Neural progenitor cell (in vitro differentiated cells): ENCODE measurements at regions not wholly inside any gene's neighbourhood (a gene's known extent, or its start where the extent isn't known, plus 50 kb on each side); places are given as distances from the start of the nearest gene placed in this dataset.

Experiments
- EZH2 ChIP-seq: fragments of 200-600 bp; sonication (generic); IDR thresholded peaks from 2 replicates; pipeline ENCODE4 v1.6.1; 2017; ENCODE audit warnings: antibody characterized with exemption, mild to moderate bottlenecking, moderate library complexity
- TF ChIP-seq, protein P1 (sequence below): fragments of 200-600 bp; sonication (generic); IDR thresholded peaks from 2 replicates; pipeline ENCODE4 v1.5.1; 2017; ENCODE audit warnings: antibody characterized with exemption, mild to moderate bottlenecking

- TF ChIP-seq, protein P1, sequence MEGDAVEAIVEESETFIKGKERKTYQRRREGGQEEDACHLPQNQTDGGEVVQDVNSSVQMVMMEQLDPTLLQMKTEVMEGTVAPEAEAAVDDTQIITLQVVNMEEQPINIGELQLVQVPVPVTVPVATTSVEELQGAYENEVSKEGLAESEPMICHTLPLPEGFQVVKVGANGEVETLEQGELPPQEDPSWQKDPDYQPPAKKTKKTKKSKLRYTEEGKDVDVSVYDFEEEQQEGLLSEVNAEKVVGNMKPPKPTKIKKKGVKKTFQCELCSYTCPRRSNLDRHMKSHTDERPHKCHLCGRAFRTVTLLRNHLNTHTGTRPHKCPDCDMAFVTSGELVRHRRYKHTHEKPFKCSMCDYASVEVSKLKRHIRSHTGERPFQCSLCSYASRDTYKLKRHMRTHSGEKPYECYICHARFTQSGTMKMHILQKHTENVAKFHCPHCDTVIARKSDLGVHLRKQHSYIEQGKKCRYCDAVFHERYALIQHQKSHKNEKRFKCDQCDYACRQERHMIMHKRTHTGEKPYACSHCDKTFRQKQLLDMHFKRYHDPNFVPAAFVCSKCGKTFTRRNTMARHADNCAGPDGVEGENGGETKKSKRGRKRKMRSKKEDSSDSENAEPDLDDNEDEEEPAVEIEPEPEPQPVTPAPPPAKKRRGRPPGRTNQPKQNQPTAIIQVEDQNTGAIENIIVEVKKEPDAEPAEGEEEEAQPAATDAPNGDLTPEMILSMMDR: no peak
- no peak for TF ChIP-seq EZH2
These were observed 244.1 kb downstream of the CRLF2 start for GRCh38 chrX:968148-968965.
